ENCODE measurements at regions not wholly inside any gene's neighbourhood (a gene's known extent, or its start where the extent isn't known, plus 50 kb on each side); places are given as distances from the start of the nearest gene placed in this dataset.

DNA sequence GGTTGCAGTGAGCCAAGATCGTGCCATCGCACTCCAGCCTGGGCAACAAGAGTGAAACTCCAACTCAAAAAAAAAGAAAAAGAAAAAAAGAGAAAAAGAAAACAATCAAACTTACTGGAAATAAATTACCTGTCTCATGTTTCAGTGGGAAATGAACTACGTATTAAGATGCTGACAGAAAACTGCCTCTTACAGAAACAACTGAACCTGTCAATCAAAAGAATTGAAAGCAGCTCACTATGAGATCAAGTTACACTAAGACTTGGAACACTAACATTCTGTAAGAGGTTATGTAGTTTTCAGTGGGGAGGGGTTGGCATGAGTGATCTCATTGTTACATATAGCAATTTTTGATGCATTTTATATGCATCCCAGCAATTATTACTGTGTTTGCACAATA is 64.4 kb upstream of the SPATA31E1 start:
- ChIA-PET CTCF (no interaction called here), POLR2A (ENCODE audit: unreplicated experiment) (interaction anchor here (0.6 to 0.9 kb wide), 2 partner anchors 10 to 1497 kb away, joined by 4 to 15 read pairs; no protein-coding TSS in a partner anchor)
- intact Hi-C loops (cut with micrococcal nuclease; ENCODE audit: unreplicated experiment), result loop anchor here (5.0 kb wide), 1 partner anchor 69 kb away; no protein-coding TSS in a partner anchor

DNA sequence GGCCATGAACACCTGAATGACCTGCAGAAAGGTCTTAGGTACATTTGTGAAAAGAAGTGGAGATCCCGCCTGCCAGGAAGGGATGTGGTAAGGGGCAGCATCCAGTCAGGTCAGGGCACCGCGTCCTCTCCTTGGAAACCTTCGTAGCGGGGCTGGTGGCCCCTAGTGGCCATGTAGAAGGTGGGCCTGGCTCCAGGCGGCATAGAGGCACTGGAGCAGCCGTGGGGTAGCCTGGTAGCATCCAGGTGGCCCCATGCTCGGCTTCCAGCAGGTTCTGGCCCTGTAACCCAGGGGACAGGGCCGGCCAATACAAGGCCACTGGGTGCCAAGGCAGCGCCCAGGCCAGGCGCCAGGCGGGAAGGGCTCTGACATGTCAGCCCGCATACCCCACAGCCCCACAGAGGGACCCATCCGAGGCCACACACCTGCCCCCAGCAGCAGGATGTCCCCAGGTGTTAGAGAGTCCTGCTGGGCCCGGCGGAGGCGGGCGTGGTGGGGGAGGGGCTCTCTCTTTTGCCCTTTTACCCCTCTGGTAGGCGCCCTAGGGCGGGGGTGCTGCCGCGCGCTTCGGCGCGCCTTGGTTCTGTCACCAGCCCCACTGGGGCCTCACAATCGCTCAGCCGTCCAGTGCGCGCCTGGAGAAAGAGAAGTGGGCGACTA is 58.3 kb upstream of the SPATA31E1 start:
- intact Hi-C loops (cut with micrococcal nuclease; ENCODE audit: unreplicated experiment), result no loop called here
- Histone ChIP-seq H3F3A (ENCODE audit: insufficient read depth, low read depth) (peaks cover 14% of the 10 kb centered on the region; the same call in 1 of the 2 replicates), H3K27ac (no peak overlapping the region), H3K9me3 (ENCODE audit: insufficient read depth, low read depth) (no peaks in the 10 kb centered on the region), H3K4me3 (no peak overlapping the region), H3K9me2 (ENCODE audit: insufficient read depth) (no peaks in the 10 kb centered on the region), H3K4me2 (no peak overlapping the region), H4K20me1 (ENCODE audit: insufficient read depth) (no peaks in the 10 kb centered on the region), H3K79me2 (ENCODE audit: low read depth) (no peaks in the 10 kb centered on the region), H3K27me3 (ENCODE audit: insufficient read depth, low read depth) (no peaks in the 10 kb centered on the region), H2AFZ (no peak overlapping the region), H3K36me3 (ENCODE audit: low read depth) (no peaks in the 10 kb centered on the region), H3K4me1 (replicated peaks; ENCODE audit: insufficient read depth) (peaks cover 18% of the 10 kb centered on the region)
- TF ChIP-seq, protein P1, sequence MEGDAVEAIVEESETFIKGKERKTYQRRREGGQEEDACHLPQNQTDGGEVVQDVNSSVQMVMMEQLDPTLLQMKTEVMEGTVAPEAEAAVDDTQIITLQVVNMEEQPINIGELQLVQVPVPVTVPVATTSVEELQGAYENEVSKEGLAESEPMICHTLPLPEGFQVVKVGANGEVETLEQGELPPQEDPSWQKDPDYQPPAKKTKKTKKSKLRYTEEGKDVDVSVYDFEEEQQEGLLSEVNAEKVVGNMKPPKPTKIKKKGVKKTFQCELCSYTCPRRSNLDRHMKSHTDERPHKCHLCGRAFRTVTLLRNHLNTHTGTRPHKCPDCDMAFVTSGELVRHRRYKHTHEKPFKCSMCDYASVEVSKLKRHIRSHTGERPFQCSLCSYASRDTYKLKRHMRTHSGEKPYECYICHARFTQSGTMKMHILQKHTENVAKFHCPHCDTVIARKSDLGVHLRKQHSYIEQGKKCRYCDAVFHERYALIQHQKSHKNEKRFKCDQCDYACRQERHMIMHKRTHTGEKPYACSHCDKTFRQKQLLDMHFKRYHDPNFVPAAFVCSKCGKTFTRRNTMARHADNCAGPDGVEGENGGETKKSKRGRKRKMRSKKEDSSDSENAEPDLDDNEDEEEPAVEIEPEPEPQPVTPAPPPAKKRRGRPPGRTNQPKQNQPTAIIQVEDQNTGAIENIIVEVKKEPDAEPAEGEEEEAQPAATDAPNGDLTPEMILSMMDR (conservative IDR thresholded peaks at IDR 0.05), result no peak
- no peak for TF ChIP-seq EZH2 (IDR thresholded peaks at IDR 0.05; ENCODE audit: low read depth)
- DNase-seq, result no peak
- BruUV-seq (replicated peaks), result no TSS peak
- CTCF ChIA-PET, result no interaction called here
- POLR2A ChIA-PET (ENCODE audit: unreplicated experiment), result no interaction called here

More for the DNA sequence above, 64.4 kb upstream of the SPATA31E1 start:
- no peaks in the 10 kb centered on the region for H3K36me3 ChIP-seq (ENCODE audit: low read depth)
- H3F3A ChIP-seq (ENCODE audit: insufficient read depth, low read depth), result no peaks in the 10 kb centered on the region
- no peak overlapping the region for H3K4me3 ChIP-seq
- H3K79me2 ChIP-seq (ENCODE audit: low read depth), result no peaks in the 10 kb centered on the region
- no peak overlapping the region for H3K27ac ChIP-seq
- no peak overlapping the region for H3K4me2 ChIP-seq
- no peak overlapping the region for H2AFZ ChIP-seq
- no peak for DNase-seq
- H3K9me2 ChIP-seq (ENCODE audit: insufficient read depth), result no peaks in the 10 kb centered on the region
- no peaks in the 10 kb centered on the region for H3K9me3 ChIP-seq (ENCODE audit: insufficient read depth, low read depth)
- no peaks in the 10 kb centered on the region for H3K27me3 ChIP-seq (ENCODE audit: insufficient read depth, low read depth)
- no peak for TF ChIP-seq EZH2 (IDR thresholded peaks at IDR 0.05; ENCODE audit: low read depth)
- TF ChIP-seq, protein P1 (conservative IDR thresholded peaks at IDR 0.05), result no peak
- H4K20me1 ChIP-seq (ENCODE audit: insufficient read depth), result no peaks in the 10 kb centered on the region
- BruUV-seq (replicated peaks), result no TSS peak
- H3K4me1 ChIP-seq (replicated peaks; ENCODE audit: insufficient read depth), result no peaks in the 10 kb centered on the region

DNA sequence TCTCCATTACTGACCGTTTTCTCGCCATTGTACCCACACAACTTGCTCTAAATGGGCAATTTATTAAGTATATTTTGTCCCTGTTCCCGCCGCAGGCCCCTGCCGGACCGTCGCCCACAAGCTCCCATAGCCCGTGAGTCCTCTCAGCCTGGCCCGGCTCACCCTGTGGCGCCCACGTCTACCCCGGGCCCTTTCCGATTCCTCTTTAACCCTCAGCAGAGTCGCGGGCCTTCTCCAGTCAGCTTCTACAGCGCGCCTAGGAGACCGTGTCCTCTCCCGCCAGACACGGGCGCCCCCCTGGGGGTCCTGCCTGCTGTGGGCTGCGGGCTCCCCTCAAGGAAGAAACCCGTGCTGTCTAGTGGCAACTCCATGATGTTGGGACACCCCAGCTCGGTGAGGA is 57.8 kb upstream of the SPATA31E1 start:
- Histone ChIP-seq H3K9me2 (ENCODE audit: insufficient read depth) (no peaks in the 10 kb centered on the region), H2AFZ (no peak overlapping the region), H3K79me2 (ENCODE audit: low read depth) (no peaks in the 10 kb centered on the region), H3F3A (ENCODE audit: insufficient read depth, low read depth) (peaks cover 14% of the 10 kb centered on the region; the same call in 1 of the 2 replicates), H3K4me3 (no peak overlapping the region), H4K20me1 (ENCODE audit: insufficient read depth) (no peaks in the 10 kb centered on the region), H3K27me3 (ENCODE audit: insufficient read depth, low read depth) (no peaks in the 10 kb centered on the region), H3K4me2 (no peak overlapping the region), H3K4me1 (replicated peaks; ENCODE audit: insufficient read depth) (peaks cover 18% of the 10 kb centered on the region), H3K9me3 (ENCODE audit: insufficient read depth, low read depth) (no peaks in the 10 kb centered on the region), H3K27ac (no peak overlapping the region), H3K36me3 (ENCODE audit: low read depth) (no peaks in the 10 kb centered on the region)
- TF ChIP-seq, protein P1 (conservative IDR thresholded peaks at IDR 0.05), result no peak
- TF ChIP-seq EZH2 (IDR thresholded peaks at IDR 0.05; ENCODE audit: low read depth), result no peak
- no peak for DNase-seq
- POLR2A ChIA-PET (ENCODE audit: unreplicated experiment), result no interaction called here
- intact Hi-C loops (cut with micrococcal nuclease; ENCODE audit: unreplicated experiment), result no loop called here
- CTCF ChIA-PET, result no interaction called here
- BruUV-seq (replicated peaks), result no TSS peak

Data from PC-9 (cell line).